GM23248 (cell line): ENCODE measurements at regions not wholly inside any gene's neighbourhood (a gene's known extent, or its start where the extent isn't known, plus 50 kb on each side); places are given as distances from the start of the nearest gene placed in this dataset.

ENCODE experiments used
- DNase-seq: peaks from one replicate; pipeline ENCODE4 v3.0.0-alpha.2; 2015
- H2AFZ ChIP-seq: fragments of 200-600 bp; sonication (generic); 2 replicates; pipeline ENCODE4 v1.6.1; 2016; ENCODE audit warnings: antibody characterized with exemption
- H3F3A ChIP-seq: fragments of 200-600 bp; sonication (generic); 2 replicates; pipeline ENCODE4 v1.6.1; 2016; ENCODE audit warnings: mild to moderate bottlenecking, antibody characterized with exemption, mixed run types; ENCODE audit not compliant: insufficient read depth
- H3K27ac ChIP-seq: fragments of 200-600 bp; sonication (generic); 2 replicates; pipeline ENCODE4 v1.5.1; 2016; ENCODE audit warnings: mild to moderate bottlenecking
- H3K27me3 ChIP-seq: fragments of 200-600 bp; sonication (generic); replicated peaks from 2 replicates; pipeline ENCODE4 v1.6.1; 2016; ENCODE audit warnings: mild to moderate bottlenecking; ENCODE audit not compliant: insufficient read depth
- H3K36me3 ChIP-seq: fragments of 200-600 bp; sonication (generic); 2 replicates; pipeline ENCODE4 v1.6.1; 2016; ENCODE audit warnings: low read depth, mild to moderate bottlenecking
- H3K4me1 ChIP-seq: fragments of 200-600 bp; sonication (generic); 2 replicates; pipeline ENCODE4 v1.6.1; 2016; ENCODE audit warnings: mild to moderate bottlenecking; ENCODE audit not compliant: insufficient read depth
- H3K4me2 ChIP-seq: fragments of 200-600 bp; sonication (generic); one replicate; pipeline ENCODE4 v1.6.1; 2016; ENCODE audit warnings: mild to moderate bottlenecking; ENCODE audit not compliant: unreplicated experiment
- H3K4me3 ChIP-seq: fragments of 200-600 bp; sonication (generic); 2 replicates; pipeline ENCODE4 v1.5.1; 2016; ENCODE audit warnings: mild to moderate bottlenecking
- H3K79me2 ChIP-seq: fragments of 200-600 bp; sonication (generic); 2 replicates; pipeline ENCODE4 v1.6.1; 2016; ENCODE audit warnings: mild to moderate bottlenecking; ENCODE audit not compliant: insufficient read depth
- H3K9ac ChIP-seq: fragments of 200-600 bp; sonication (generic); 2 replicates; pipeline ENCODE4 v1.6.1; 2016; ENCODE audit warnings: mild to moderate bottlenecking
- H3K9me2 ChIP-seq: fragments of 200-600 bp; sonication (generic); 2 replicates; pipeline ENCODE4 v1.6.1; 2016; ENCODE audit warnings: mixed run types, mild to moderate bottlenecking, moderate library complexity; ENCODE audit not compliant: insufficient read depth
- H3K9me3 ChIP-seq: fragments of 200-600 bp; sonication (generic); one replicate; pipeline ENCODE4 v1.6.1; 2017; ENCODE audit warnings: low read depth
- H4K20me1 ChIP-seq: fragments of 200-600 bp; sonication (generic); 2 replicates; pipeline ENCODE4 v1.6.0; 2016; ENCODE audit not compliant: insufficient read depth
- EZH2 ChIP-seq: fragments of 200-600 bp; sonication (generic); IDR thresholded peaks from 2 replicates; pipeline ENCODE4 v1.6.1; 2018; ENCODE audit warnings: antibody characterized with exemption, mild to moderate bottlenecking; ENCODE audit not compliant: insufficient read depth, poor library complexity, severe bottlenecking
- EZH2phosphoT487 ChIP-seq: fragments of 200-600 bp; sonication (generic); IDR thresholded peaks from 2 replicates; pipeline ENCODE4 v1.6.1; 2018; ENCODE audit warnings: antibody characterized with exemption, moderate library complexity, mild to moderate bottlenecking, low read depth; ENCODE audit not compliant: insufficient read depth
- WGBS, 2 experiments: methylation state at CpG; one replicate each; pipeline ENCODE4 v1.1.6; 2015 to 2017; ENCODE audit warnings: low lambda C conversion rate in 2 of 2, low coverage in 1 of 2; ENCODE audit errors: missing lambda C conversion rate in 2 of 2; 5-methylcytosine and 5-hydroxymethylcytosine counted together
- in situ Hi-C: fragments of 300-500 bp; cut with MboI; formaldehyde crosslinking; loops from 2 replicates; pipeline ENCODE4 v1.15.0; 2020

GRCh38 chr1:198947456-198947855 is 308.6 kb downstream of the PTPRC start:
- Histone ChIP-seq H3K4me2 (no peak overlapping the region), H3K4me1 (no peaks in the 10 kb centered on the region), H3K27ac (no peak overlapping the region), H3F3A (no peaks in the 10 kb centered on the region), H3K79me2 (no peaks in the 10 kb centered on the region), H4K20me1 (no peaks in the 10 kb centered on the region), H3K9me3 (no peaks in the 10 kb centered on the region), H2AFZ (no peak overlapping the region), H3K27me3 (no peaks in the 10 kb centered on the region), H3K4me3 (no peak overlapping the region), H3K9me2 (no peaks in the 10 kb centered on the region), H3K9ac (no peak overlapping the region), H3K36me3 (no peaks in the 10 kb centered on the region)
- in situ Hi-C loops, result no loop called here
- 57 to 65% methylated on average over 1 of the region's 1 CpG for WGBS, 2 experiments
- no peak for TF ChIP-seq EZH2phosphoT487
- no peak for TF ChIP-seq EZH2
- DNase-seq, result no peak

- no peaks in the 10 kb centered on the region for H3K4me1 ChIP-seq
- DNase-seq, result no peak
- in situ Hi-C loops, result no loop called here
- no peak overlapping the region for H2AFZ ChIP-seq
- no peaks in the 10 kb centered on the region for H3F3A ChIP-seq
- no peaks in the 10 kb centered on the region for H3K27me3 ChIP-seq
- no peak overlapping the region for H3K4me3 ChIP-seq
- no peaks in the 10 kb centered on the region for H4K20me1 ChIP-seq
- H3K9me3 ChIP-seq, result no peaks in the 10 kb centered on the region
- no peaks in the 10 kb centered on the region for H3K79me2 ChIP-seq
- no peak overlapping the region for H3K4me2 ChIP-seq
- no peaks in the 10 kb centered on the region for H3K9me2 ChIP-seq
- no peak for TF ChIP-seq EZH2
- no peak for TF ChIP-seq EZH2phosphoT487
- no peaks in the 10 kb centered on the region for H3K36me3 ChIP-seq
- 83 to 84% methylated on average over 25 to 28 of the region's 28 CpGs for WGBS, 2 experiments
- H3K27ac ChIP-seq, result no peak overlapping the region
- no peak overlapping the region for H3K9ac ChIP-seq
Observed at GRCh38 chr1:198948895-198949659, 310.2 kb downstream of the PTPRC start.

GRCh38 chr1:198950036-198950435 is 311.2 kb downstream of the PTPRC start:
- Histone ChIP-seq H3K79me2 (no peaks in the 10 kb centered on the region), H2AFZ (no peak overlapping the region), H3F3A (no peaks in the 10 kb centered on the region), H3K9me2 (no peaks in the 10 kb centered on the region), H4K20me1 (no peaks in the 10 kb centered on the region), H3K4me1 (no peaks in the 10 kb centered on the region), H3K9ac (no peak overlapping the region), H3K9me3 (peaks cover 5% of the 10 kb centered on the region), H3K36me3 (no peaks in the 10 kb centered on the region), H3K4me2 (no peak overlapping the region), H3K27me3 (no peaks in the 10 kb centered on the region), H3K4me3 (no peak overlapping the region), H3K27ac (no peak overlapping the region)
- DNase-seq, result no peak
- WGBS, 2 experiments, result 57 to 84% methylated on average over 3 of the region's 3 CpGs
- in situ Hi-C loops, result no loop called here
- TF ChIP-seq EZH2, result no peak
- no peak for TF ChIP-seq EZH2phosphoT487

DNA sequence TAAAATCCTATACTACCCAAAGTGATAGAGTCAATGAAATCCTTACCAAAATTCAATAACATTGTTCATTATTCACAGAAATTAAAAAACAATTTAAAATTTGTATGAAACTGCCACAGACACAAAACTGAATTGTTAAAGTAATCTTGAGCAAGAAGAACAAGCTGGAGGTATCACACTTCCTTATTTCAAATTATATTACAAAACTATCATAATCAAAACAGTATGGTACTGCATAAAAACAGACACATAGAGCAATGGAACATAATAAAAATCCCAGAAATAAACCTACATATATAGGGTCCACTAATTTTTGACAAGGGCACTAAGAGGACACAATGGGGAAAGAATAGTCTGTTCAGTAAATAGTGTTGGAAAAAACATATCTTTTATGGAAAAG is 316.2 kb downstream of the PTPRC start:
- Histone ChIP-seq H3K4me3 (no peak overlapping the region), H3K36me3 (no peaks in the 10 kb centered on the region), H3K9me2 (no peaks in the 10 kb centered on the region), H3K9ac (no peak overlapping the region), H3K4me2 (no peak overlapping the region), H3F3A (no peaks in the 10 kb centered on the region), H2AFZ (no peak overlapping the region), H4K20me1 (no peaks in the 10 kb centered on the region), H3K4me1 (no peaks in the 10 kb centered on the region), H3K9me3 (peaks cover 9% of the 10 kb centered on the region), H3K27ac (no peak overlapping the region), H3K79me2 (no peaks in the 10 kb centered on the region), H3K27me3 (no peaks in the 10 kb centered on the region)
- in situ Hi-C loops, result no loop called here
- DNase-seq, result no peak
- TF ChIP-seq EZH2 (no peak), EZH2phosphoT487 (no peak)

GRCh38 chr1:198957044-198957443 is 318.2 kb downstream of the PTPRC start:
- H3K9ac ChIP-seq, result no peak overlapping the region
- H3K36me3 ChIP-seq, result no peaks in the 10 kb centered on the region
- H3K27ac ChIP-seq, result no peak overlapping the region
- no peak overlapping the region for H2AFZ ChIP-seq
- H4K20me1 ChIP-seq, result no peaks in the 10 kb centered on the region
- peaks cover 9% of the 10 kb centered on the region for H3K9me3 ChIP-seq
- no peak overlapping the region for H3K4me2 ChIP-seq
- H3K4me3 ChIP-seq, result no peak overlapping the region
- H3K9me2 ChIP-seq, result no peaks in the 10 kb centered on the region
- TF ChIP-seq EZH2, result no peak
- TF ChIP-seq EZH2phosphoT487, result no peak
- no peaks in the 10 kb centered on the region for H3K79me2 ChIP-seq
- H3K4me1 ChIP-seq, result no peaks in the 10 kb centered on the region
- in situ Hi-C loops, result no loop called here
- no peaks in the 10 kb centered on the region for H3F3A ChIP-seq
- WGBS, 2 experiments, result 9 to 13% methylated on average over 1 of the region's 1 CpG
- no peaks in the 10 kb centered on the region for H3K27me3 ChIP-seq
- DNase-seq, result no peak
